GM23248 (cell line): ENCODE measurements at regions not wholly inside any gene's neighbourhood (a gene's known extent, or its start where the extent isn't known, plus 50 kb on each side); places are given as distances from the start of the nearest gene placed in this dataset.

Experiments
- DNase-seq: peaks from one replicate; pipeline ENCODE4 v3.0.0-alpha.2; 2015
- H2AFZ ChIP-seq: fragments of 200-600 bp; sonication (generic); 2 replicates; pipeline ENCODE4 v1.6.1; 2016; ENCODE audit warnings: antibody characterized with exemption
- H3F3A ChIP-seq: fragments of 200-600 bp; sonication (generic); 2 replicates; pipeline ENCODE4 v1.6.1; 2016; ENCODE audit warnings: mild to moderate bottlenecking, antibody characterized with exemption, mixed run types; ENCODE audit not compliant: insufficient read depth
- H3K27ac ChIP-seq: fragments of 200-600 bp; sonication (generic); 2 replicates; pipeline ENCODE4 v1.5.1; 2016; ENCODE audit warnings: mild to moderate bottlenecking
- H3K27me3 ChIP-seq: fragments of 200-600 bp; sonication (generic); replicated peaks from 2 replicates; pipeline ENCODE4 v1.6.1; 2016; ENCODE audit warnings: mild to moderate bottlenecking; ENCODE audit not compliant: insufficient read depth
- H3K36me3 ChIP-seq: fragments of 200-600 bp; sonication (generic); 2 replicates; pipeline ENCODE4 v1.6.1; 2016; ENCODE audit warnings: low read depth, mild to moderate bottlenecking
- H3K4me1 ChIP-seq: fragments of 200-600 bp; sonication (generic); 2 replicates; pipeline ENCODE4 v1.6.1; 2016; ENCODE audit warnings: mild to moderate bottlenecking; ENCODE audit not compliant: insufficient read depth
- H3K4me2 ChIP-seq: fragments of 200-600 bp; sonication (generic); one replicate; pipeline ENCODE4 v1.6.1; 2016; ENCODE audit warnings: mild to moderate bottlenecking; ENCODE audit not compliant: unreplicated experiment
- H3K4me3 ChIP-seq: fragments of 200-600 bp; sonication (generic); 2 replicates; pipeline ENCODE4 v1.5.1; 2016; ENCODE audit warnings: mild to moderate bottlenecking
- H3K79me2 ChIP-seq: fragments of 200-600 bp; sonication (generic); 2 replicates; pipeline ENCODE4 v1.6.1; 2016; ENCODE audit warnings: mild to moderate bottlenecking; ENCODE audit not compliant: insufficient read depth
- H3K9ac ChIP-seq: fragments of 200-600 bp; sonication (generic); 2 replicates; pipeline ENCODE4 v1.6.1; 2016; ENCODE audit warnings: mild to moderate bottlenecking
- H3K9me2 ChIP-seq: fragments of 200-600 bp; sonication (generic); 2 replicates; pipeline ENCODE4 v1.6.1; 2016; ENCODE audit warnings: mixed run types, mild to moderate bottlenecking, moderate library complexity; ENCODE audit not compliant: insufficient read depth
- H3K9me3 ChIP-seq: fragments of 200-600 bp; sonication (generic); one replicate; pipeline ENCODE4 v1.6.1; 2017; ENCODE audit warnings: low read depth
- H4K20me1 ChIP-seq: fragments of 200-600 bp; sonication (generic); 2 replicates; pipeline ENCODE4 v1.6.0; 2016; ENCODE audit not compliant: insufficient read depth
- EZH2 ChIP-seq: fragments of 200-600 bp; sonication (generic); IDR thresholded peaks from 2 replicates; pipeline ENCODE4 v1.6.1; 2018; ENCODE audit warnings: antibody characterized with exemption, mild to moderate bottlenecking; ENCODE audit not compliant: insufficient read depth, poor library complexity, severe bottlenecking
- EZH2phosphoT487 ChIP-seq: fragments of 200-600 bp; sonication (generic); IDR thresholded peaks from 2 replicates; pipeline ENCODE4 v1.6.1; 2018; ENCODE audit warnings: antibody characterized with exemption, moderate library complexity, mild to moderate bottlenecking, low read depth; ENCODE audit not compliant: insufficient read depth
- WGBS, 2 experiments: methylation state at CpG; one replicate each; pipeline ENCODE4 v1.1.6; 2015 to 2017; ENCODE audit warnings: low lambda C conversion rate in 2 of 2, low coverage in 1 of 2; ENCODE audit errors: missing lambda C conversion rate in 2 of 2; 5-methylcytosine and 5-hydroxymethylcytosine counted together
- in situ Hi-C: fragments of 300-500 bp; cut with MboI; formaldehyde crosslinking; loops from 2 replicates; pipeline ENCODE4 v1.15.0; 2020

DNA sequence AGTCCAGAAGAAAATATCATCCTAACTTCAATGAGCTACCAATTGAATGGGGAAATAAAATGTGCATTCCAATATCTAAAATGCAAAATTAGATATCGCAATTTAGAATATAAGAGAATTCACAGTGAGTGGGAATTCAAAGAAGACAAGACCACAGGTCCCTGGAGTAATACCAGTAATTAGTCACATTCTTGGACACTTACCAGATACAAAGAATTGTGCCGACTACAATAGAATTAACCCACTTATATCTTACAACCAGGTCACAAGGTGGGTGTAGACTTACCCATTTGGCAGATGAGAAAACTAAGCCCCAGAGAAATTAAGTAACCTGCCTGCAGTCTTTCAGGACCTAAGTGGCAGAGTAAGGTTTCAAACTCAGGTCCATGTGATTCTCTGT lies 84.3 kb upstream of the C1QTNF7 start:
- 0 out of 2 replicates have a peak, but pooled peaks cover 4% of the 10 kb centered on the region for H3F3A ChIP-seq
- no peak overlapping the region for H3K27ac ChIP-seq
- no peaks in the 10 kb centered on the region for H3K9me2 ChIP-seq
- no peak overlapping the region for H3K4me2 ChIP-seq
- no peaks in the 10 kb centered on the region for H3K79me2 ChIP-seq
- DNase-seq, result no peak
- H3K27me3 ChIP-seq, result peaks cover 93% of the 10 kb centered on the region
- no peaks in the 10 kb centered on the region for H3K9me3 ChIP-seq
- 0 to 4% methylated on average over 2 of the region's 2 CpGs for WGBS, 2 experiments
- H3K4me3 ChIP-seq, result no peak overlapping the region
- no peak for TF ChIP-seq EZH2
- no peak for TF ChIP-seq EZH2phosphoT487
- no peaks in the 10 kb centered on the region for H3K36me3 ChIP-seq
- no peak overlapping the region for H3K9ac ChIP-seq
- H4K20me1 ChIP-seq, result no peaks in the 10 kb centered on the region
- in situ Hi-C loops, result no loop called here
- H3K4me1 ChIP-seq, result 0 out of 2 replicates have a peak, but pooled peaks cover 5% of the 10 kb centered on the region
- H2AFZ ChIP-seq, result no peak overlapping the region

- Histone ChIP-seq H3K27ac (no peak overlapping the region), H3K4me2 (no peak overlapping the region)
- DNase-seq, result peak; percentile 58
These were observed 83.8 kb upstream of the C1QTNF7 start for GRCh38 chr4:15344041-15344440.

DNA sequence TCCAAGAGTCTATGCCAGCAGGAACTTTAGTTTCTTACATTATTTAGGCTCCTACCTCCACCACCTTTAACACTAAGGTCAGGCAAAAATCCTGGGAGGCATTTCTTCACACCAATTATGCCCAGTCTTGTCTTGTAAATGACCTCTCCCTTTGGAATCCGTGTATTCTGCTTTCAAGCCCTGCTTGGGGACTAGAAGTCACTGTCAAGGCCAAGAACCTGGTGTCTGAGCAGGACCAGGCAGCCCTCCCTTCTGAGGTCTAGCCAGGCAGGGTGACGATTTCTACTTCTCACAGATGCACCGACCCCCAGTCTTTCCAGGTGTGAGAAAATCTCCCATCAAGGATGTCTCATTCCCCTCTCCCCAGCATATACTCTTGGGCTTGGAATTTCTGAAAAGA lies 82.7 kb upstream of the C1QTNF7 start:
- H3K9ac ChIP-seq, result no peak overlapping the region
- H3K27me3 ChIP-seq, result peaks cover 90% of the 10 kb centered on the region
- no peak overlapping the region for H3K4me2 ChIP-seq
- H3K4me3 ChIP-seq, result no peak overlapping the region
- H3K4me1 ChIP-seq, result 0 out of 2 replicates have a peak, but pooled peaks cover 5% of the 10 kb centered on the region
- 27 to 37% methylated on average over 3 of the region's 3 CpGs for WGBS, 2 experiments
- H3K9me3 ChIP-seq, result no peaks in the 10 kb centered on the region
- H3K36me3 ChIP-seq, result no peaks in the 10 kb centered on the region
- in situ Hi-C loops, result no loop called here
- H3F3A ChIP-seq, result 0 out of 2 replicates have a peak, but pooled peaks cover 4% of the 10 kb centered on the region
- H4K20me1 ChIP-seq, result no peaks in the 10 kb centered on the region
- TF ChIP-seq EZH2phosphoT487 (no peak), EZH2 (no peak)
- H3K79me2 ChIP-seq, result no peaks in the 10 kb centered on the region
- H2AFZ ChIP-seq, result no peak overlapping the region
- DNase-seq, result no peak
- no peak overlapping the region for H3K27ac ChIP-seq
- no peaks in the 10 kb centered on the region for H3K9me2 ChIP-seq

More at GRCh38 chr4:15344041-15344440, 83.8 kb upstream of the C1QTNF7 start:
- Histone ChIP-seq H3K27me3 (peaks cover 93% of the 10 kb centered on the region), H3F3A (0 out of 2 replicates have a peak, but pooled peaks cover 4% of the 10 kb centered on the region), H4K20me1 (no peaks in the 10 kb centered on the region), H3K9me3 (no peaks in the 10 kb centered on the region), H3K9ac (no peak overlapping the region), H2AFZ (no peak overlapping the region), H3K79me2 (no peaks in the 10 kb centered on the region), H3K36me3 (no peaks in the 10 kb centered on the region), H3K4me3 (no peak overlapping the region), H3K4me1 (0 out of 2 replicates have a peak, but pooled peaks cover 5% of the 10 kb centered on the region), H3K9me2 (no peaks in the 10 kb centered on the region)
- TF ChIP-seq EZH2, result no peak
- TF ChIP-seq EZH2phosphoT487, result no peak
- in situ Hi-C loops, result no loop called here
- WGBS, 2 experiments, result 2 to 6% methylated on average over 2 of the region's 2 CpGs

DNA sequence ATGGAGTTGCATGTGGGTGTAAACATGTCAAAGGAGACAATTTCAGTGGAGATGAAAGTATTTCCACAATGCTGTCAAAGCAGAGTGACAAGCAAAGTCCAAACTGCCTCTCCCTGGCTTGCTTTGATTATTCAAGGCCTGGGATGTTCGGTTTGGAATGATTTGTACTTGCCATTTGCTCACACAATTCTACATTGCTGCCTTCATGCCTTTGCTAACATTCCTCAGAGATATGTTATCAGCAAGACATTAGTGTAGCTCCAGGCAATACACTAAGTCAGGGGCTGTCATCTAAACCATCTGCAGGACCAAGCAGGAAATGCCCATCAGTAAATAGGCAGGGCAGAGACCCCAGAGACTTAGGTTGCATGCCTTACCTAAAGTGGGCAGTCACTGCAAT lies 79.6 kb upstream of the C1QTNF7 start:
- Histone ChIP-seq H3K4me2 (no peak overlapping the region), H3K79me2 (no peaks in the 10 kb centered on the region), H3K4me1 (0 out of 2 replicates have a peak, but pooled peaks cover 5% of the 10 kb centered on the region), H2AFZ (no peak overlapping the region), H3K9me3 (no peaks in the 10 kb centered on the region), H3K27ac (no peak overlapping the region), H3K9ac (no peak overlapping the region), H3F3A (0 out of 2 replicates have a peak, but pooled peaks cover 11% of the 10 kb centered on the region), H4K20me1 (no peaks in the 10 kb centered on the region), H3K27me3 (peaks cover 89% of the 10 kb centered on the region), H3K36me3 (no peaks in the 10 kb centered on the region), H3K9me2 (no peaks in the 10 kb centered on the region), H3K4me3 (no peak overlapping the region)
- no peak for DNase-seq
- WGBS, 2 experiments, result 7 to 13% methylated on average over 1 of the region's 1 CpG
- in situ Hi-C loops, result no loop called here
- TF ChIP-seq EZH2phosphoT487 (no peak), EZH2 (no peak)
